ENCODE measurements at regions not wholly inside any gene's neighbourhood (a gene's known extent, or its start where the extent isn't known, plus 50 kb on each side); places are given as distances from the start of the nearest gene placed in this dataset.

- Histone ChIP-seq H3F3A (ENCODE audit: insufficient read depth) (no peaks in the 10 kb centered on the region), H3K4me2 (ENCODE audit: unreplicated experiment) (no peak overlapping the region), H3K4me1 (ENCODE audit: insufficient read depth) (no peaks in the 10 kb centered on the region), H2AFZ (no peak overlapping the region), H3K79me2 (ENCODE audit: insufficient read depth) (no peaks in the 10 kb centered on the region), H4K20me1 (ENCODE audit: insufficient read depth) (no peaks in the 10 kb centered on the region), H3K27me3 (replicated peaks; ENCODE audit: insufficient read depth) (no peaks in the 10 kb centered on the region), H3K9me3 (ENCODE audit: low read depth) (no peaks in the 10 kb centered on the region), H3K9ac (no peak overlapping the region), H3K36me3 (ENCODE audit: low read depth) (no peaks in the 10 kb centered on the region), H3K9me2 (ENCODE audit: insufficient read depth) (no peaks in the 10 kb centered on the region), H3K4me3 (no peak overlapping the region), H3K27ac (no peak overlapping the region)
- in situ Hi-C loops (cut with MboI), result no loop called here
- TF ChIP-seq EZH2phosphoT487 (IDR thresholded peaks at IDR 0.05; ENCODE audit: insufficient read depth, low read depth) (no peak), EZH2 (IDR thresholded peaks at IDR 0.05; ENCODE audit: insufficient read depth, poor library complexity, severe bottlenecking) (no peak)
- DNase-seq, result no peak
These were observed 312.1 kb upstream of the MAN1A1 start for GRCh38 chr6:119661628-119662027.

GRCh38 chr6:119661078-119661477 lies 311.5 kb upstream of the MAN1A1 start:
- Histone ChIP-seq H2AFZ (no peak overlapping the region), H4K20me1 (ENCODE audit: insufficient read depth) (no peaks in the 10 kb centered on the region), H3K4me1 (ENCODE audit: insufficient read depth) (no peaks in the 10 kb centered on the region), H3K79me2 (ENCODE audit: insufficient read depth) (no peaks in the 10 kb centered on the region), H3K4me3 (no peak overlapping the region), H3K4me2 (ENCODE audit: unreplicated experiment) (no peak overlapping the region), H3K27ac (no peak overlapping the region), H3K9me2 (ENCODE audit: insufficient read depth) (no peaks in the 10 kb centered on the region), H3K36me3 (ENCODE audit: low read depth) (no peaks in the 10 kb centered on the region), H3K9me3 (ENCODE audit: low read depth) (no peaks in the 10 kb centered on the region), H3K27me3 (replicated peaks; ENCODE audit: insufficient read depth) (no peaks in the 10 kb centered on the region), H3F3A (ENCODE audit: insufficient read depth) (no peaks in the 10 kb centered on the region), H3K9ac (no peak overlapping the region)
- TF ChIP-seq EZH2 (IDR thresholded peaks at IDR 0.05; ENCODE audit: insufficient read depth, poor library complexity, severe bottlenecking), result no peak
- TF ChIP-seq EZH2phosphoT487 (IDR thresholded peaks at IDR 0.05; ENCODE audit: insufficient read depth, low read depth), result no peak
- in situ Hi-C loops (cut with MboI), result no loop called here
- no peak for DNase-seq
- 73 to 81% methylated on average over 4 of the region's 4 CpGs for WGBS, 2 experiments (ENCODE audit: low coverage in 1 of 2, low lambda C conversion rate in 2 of 2, missing lambda C conversion rate in 2 of 2)

- no peaks in the 10 kb centered on the region for H4K20me1 ChIP-seq (ENCODE audit: insufficient read depth)
- no peaks in the 10 kb centered on the region for H3K9me3 ChIP-seq (ENCODE audit: low read depth)
- no peaks in the 10 kb centered on the region for H3K27me3 ChIP-seq (replicated peaks; ENCODE audit: insufficient read depth)
- H3K4me3 ChIP-seq, result no peak overlapping the region
- no peak overlapping the region for H3K9ac ChIP-seq
- H3K4me2 ChIP-seq (ENCODE audit: unreplicated experiment), result no peak overlapping the region
- DNase-seq, result no peak
- no peaks in the 10 kb centered on the region for H3K9me2 ChIP-seq (ENCODE audit: insufficient read depth)
- H3K79me2 ChIP-seq (ENCODE audit: insufficient read depth), result no peaks in the 10 kb centered on the region
- no peak overlapping the region for H3K27ac ChIP-seq
- no peaks in the 10 kb centered on the region for H3K4me1 ChIP-seq (ENCODE audit: insufficient read depth)
- H3F3A ChIP-seq (ENCODE audit: insufficient read depth), result no peaks in the 10 kb centered on the region
- no peaks in the 10 kb centered on the region for H3K36me3 ChIP-seq (ENCODE audit: low read depth)
- no peak overlapping the region for H2AFZ ChIP-seq
- in situ Hi-C loops (cut with MboI), result no loop called here
- no peak for TF ChIP-seq EZH2phosphoT487 (IDR thresholded peaks at IDR 0.05; ENCODE audit: insufficient read depth, low read depth)
- TF ChIP-seq EZH2 (IDR thresholded peaks at IDR 0.05; ENCODE audit: insufficient read depth, poor library complexity, severe bottlenecking), result no peak
These were observed 309.4 kb upstream of the MAN1A1 start for GRCh38 chr6:119658917-119659316.

GRCh38 chr6:119655124-119655523 lies 305.6 kb upstream of the MAN1A1 start:
- Histone ChIP-seq H3K9me3 (ENCODE audit: low read depth) (no peaks in the 10 kb centered on the region), H3K9ac (no peak overlapping the region), H4K20me1 (ENCODE audit: insufficient read depth) (no peaks in the 10 kb centered on the region), H3K4me3 (no peak overlapping the region), H3K4me1 (ENCODE audit: insufficient read depth) (no peaks in the 10 kb centered on the region), H3K79me2 (ENCODE audit: insufficient read depth) (no peaks in the 10 kb centered on the region), H3K4me2 (ENCODE audit: unreplicated experiment) (no peak overlapping the region), H3K27me3 (replicated peaks; ENCODE audit: insufficient read depth) (no peaks in the 10 kb centered on the region), H3F3A (ENCODE audit: insufficient read depth) (no peaks in the 10 kb centered on the region), H3K27ac (no peak overlapping the region), H2AFZ (no peak overlapping the region), H3K36me3 (ENCODE audit: low read depth) (no peaks in the 10 kb centered on the region), H3K9me2 (ENCODE audit: insufficient read depth) (no peaks in the 10 kb centered on the region)
- no peak for DNase-seq
- in situ Hi-C loops (cut with MboI), result no loop called here
- WGBS, 2 experiments (ENCODE audit: low coverage in 1 of 2, low lambda C conversion rate in 2 of 2, missing lambda C conversion rate in 2 of 2), result 95 to 98% methylated on average over 1 of the region's 1 CpG
- TF ChIP-seq EZH2phosphoT487 (IDR thresholded peaks at IDR 0.05; ENCODE audit: insufficient read depth, low read depth), result no peak
- TF ChIP-seq EZH2 (IDR thresholded peaks at IDR 0.05; ENCODE audit: insufficient read depth, poor library complexity, severe bottlenecking), result no peak

DNA sequence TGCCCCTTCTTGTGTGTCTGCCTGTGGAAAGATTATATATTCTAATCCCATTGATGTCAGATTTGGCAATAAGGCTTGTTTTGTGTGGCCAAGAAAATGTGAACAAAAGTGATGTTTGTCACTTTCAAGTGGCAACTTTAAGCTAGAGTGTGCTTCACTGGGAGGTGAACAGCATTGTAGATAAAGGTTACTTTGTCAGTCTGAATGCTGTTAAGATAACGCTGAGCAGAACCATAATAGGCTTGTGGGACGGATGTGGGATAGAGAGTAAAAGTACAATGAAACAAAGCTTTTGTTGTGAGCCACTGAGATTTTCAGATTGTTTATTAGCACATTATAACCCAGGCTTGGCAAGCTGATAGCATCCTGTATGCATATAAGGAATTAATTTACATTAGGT lies 303.8 kb upstream of the MAN1A1 start:
- H3K9me2 ChIP-seq (ENCODE audit: insufficient read depth), result no peaks in the 10 kb centered on the region
- DNase-seq, result no peak
- H3K27ac ChIP-seq, result no peak overlapping the region
- H2AFZ ChIP-seq, result no peak overlapping the region
- no peaks in the 10 kb centered on the region for H3K9me3 ChIP-seq (ENCODE audit: low read depth)
- WGBS, 2 experiments (ENCODE audit: low coverage in 1 of 2, low lambda C conversion rate in 2 of 2, missing lambda C conversion rate in 2 of 2), result 97 to 100% methylated on average over 2 of the region's 2 CpGs
- no peak for TF ChIP-seq EZH2phosphoT487 (IDR thresholded peaks at IDR 0.05; ENCODE audit: insufficient read depth, low read depth)
- no peak for TF ChIP-seq EZH2 (IDR thresholded peaks at IDR 0.05; ENCODE audit: insufficient read depth, poor library complexity, severe bottlenecking)
- H3K4me3 ChIP-seq, result no peak overlapping the region
- in situ Hi-C loops (cut with MboI), result no loop called here
- H3F3A ChIP-seq (ENCODE audit: insufficient read depth), result no peaks in the 10 kb centered on the region
- H3K4me2 ChIP-seq (ENCODE audit: unreplicated experiment), result no peak overlapping the region
- no peaks in the 10 kb centered on the region for H3K79me2 ChIP-seq (ENCODE audit: insufficient read depth)
- H3K27me3 ChIP-seq (replicated peaks; ENCODE audit: insufficient read depth), result no peaks in the 10 kb centered on the region
- no peaks in the 10 kb centered on the region for H3K4me1 ChIP-seq (ENCODE audit: insufficient read depth)
- H4K20me1 ChIP-seq (ENCODE audit: insufficient read depth), result no peaks in the 10 kb centered on the region
- H3K36me3 ChIP-seq (ENCODE audit: low read depth), result no peaks in the 10 kb centered on the region
- H3K9ac ChIP-seq, result no peak overlapping the region
